GM21576 (cell line): ENCODE measurements at regions not wholly inside any gene's neighbourhood (a gene's known extent, or its start where the extent isn't known, plus 50 kb on each side); places are given as distances from the start of the nearest gene placed in this dataset.
"Not testable (repeated sequence)": the region's sequence is repeated elsewhere in the genome, so short reads cannot be mapped to it uniquely, and the experiment has no call there.

ENCODE experiments used
- ATAC-seq: cut with Tn5 transposase; IDR thresholded peaks from one replicate; pipeline ENCODE4 v1.9.1; 2021; ENCODE audit warnings: mild to moderate bottlenecking, moderate library complexity; ENCODE audit not compliant: unreplicated experiment

- no peak for ATAC-seq
Measured at GRCh38 chr13:61215601-61216000, 200.0 kb downstream of the PCDH20 start.

DNA sequence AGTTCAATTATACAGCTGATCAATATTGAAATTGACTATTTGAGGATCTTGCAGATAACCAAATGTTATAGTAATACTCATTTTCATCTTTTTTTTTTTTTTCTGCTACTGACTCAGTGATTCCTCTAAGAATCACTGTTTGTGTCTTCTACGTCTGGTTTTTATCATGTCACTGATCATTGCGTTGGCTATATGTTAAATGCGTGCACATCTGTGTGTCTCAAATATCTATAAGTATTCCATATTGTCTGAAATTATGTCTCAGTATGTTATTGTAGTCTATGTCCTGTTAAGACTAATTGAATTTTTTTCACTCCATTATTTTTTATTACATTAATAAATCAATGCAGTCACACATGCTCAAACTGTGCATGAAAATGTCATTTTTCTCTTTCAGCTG is 200.5 kb downstream of the PCDH20 start:
- ATAC-seq = no peak

- ATAC-seq = no peak
Measured at GRCh38 chr13:61214551-61214950, 201.1 kb downstream of the PCDH20 start.

- ATAC-seq = not testable (repeated sequence)
Measured at GRCh38 chr13:61205898-61206297, 209.8 kb downstream of the PCDH20 start.

GRCh38 chr13:61204025-61204424 is 211.6 kb downstream of the PCDH20 start:
- ATAC-seq = no peak

DNA sequence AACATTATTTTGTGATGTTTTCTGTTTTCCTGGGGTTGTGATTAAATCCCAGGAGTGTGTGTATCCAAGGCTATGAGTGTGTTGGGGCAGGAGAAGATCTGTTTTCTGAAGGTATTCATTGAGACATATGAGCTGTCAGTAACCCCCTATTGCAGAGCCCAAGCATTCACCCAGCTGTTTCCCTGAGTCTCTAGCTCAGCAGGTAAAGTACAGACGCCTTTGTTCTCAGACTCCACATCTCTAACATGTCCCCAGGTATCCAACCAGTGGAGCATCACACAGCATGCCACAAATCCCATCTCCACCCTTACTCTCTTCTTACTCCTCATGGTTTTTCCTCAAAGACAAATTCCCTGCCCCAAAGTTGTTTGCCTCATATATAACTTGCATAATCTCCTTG is 213.6 kb downstream of the PCDH20 start:
- no peak for ATAC-seq

DNA sequence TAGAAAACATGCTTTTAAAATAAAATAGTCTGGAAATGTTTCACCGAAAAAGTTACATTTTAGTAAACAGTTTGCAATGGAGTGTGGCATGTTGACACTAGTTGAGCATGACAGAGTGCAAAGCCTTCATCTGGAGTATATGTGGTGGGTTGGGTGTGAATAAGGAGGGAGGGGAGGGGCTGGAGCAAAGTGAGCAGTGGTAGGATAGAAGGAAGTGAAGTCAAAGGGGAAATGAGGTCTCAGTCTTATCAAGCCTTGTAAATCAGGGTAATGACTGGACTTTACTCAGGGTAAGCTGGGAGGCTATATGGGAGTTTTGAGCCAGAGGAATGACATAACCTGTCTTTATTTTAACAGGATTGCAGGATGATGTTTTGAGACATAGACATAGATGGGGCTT is 222.8 kb downstream of the PCDH20 start:
- ATAC-seq = no peak

DNA sequence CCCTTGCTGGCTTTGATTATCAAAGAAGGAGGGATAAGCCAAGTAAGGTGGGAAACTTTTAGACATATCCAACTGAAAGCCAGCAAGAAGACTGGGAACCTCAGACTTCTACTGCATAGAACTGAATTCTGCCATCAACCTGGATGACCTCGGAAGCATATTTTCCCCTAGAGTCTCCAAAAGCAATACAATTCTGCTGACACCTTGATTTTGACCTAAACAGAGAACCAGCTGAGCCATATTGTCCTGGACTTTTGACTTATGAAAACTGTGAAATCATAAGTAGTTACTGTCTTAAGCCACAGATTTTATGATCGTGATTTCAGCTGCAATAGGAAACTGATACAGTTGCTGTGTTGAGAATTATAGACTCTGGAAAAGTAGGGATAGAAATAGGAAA is 227.6 kb downstream of the PCDH20 start:
- ATAC-seq = no peak

DNA sequence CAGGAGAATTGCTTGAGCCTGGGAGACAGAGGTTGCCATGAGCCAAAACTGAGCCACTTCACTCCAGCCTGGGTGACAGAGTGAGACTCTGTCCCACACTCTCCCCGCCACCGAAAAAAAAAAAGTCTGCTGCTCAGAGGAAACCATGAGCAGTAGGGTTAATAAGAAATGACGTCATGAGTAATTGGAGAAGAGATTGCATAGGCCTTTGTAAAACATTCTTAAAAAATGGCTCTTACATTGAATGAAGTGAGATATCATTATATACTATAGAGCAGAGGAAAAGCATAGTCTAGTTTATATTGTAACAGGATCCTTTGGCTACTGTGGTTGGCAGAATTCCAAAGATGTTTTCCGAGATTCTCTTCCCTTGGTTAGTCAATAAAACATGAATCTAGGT is 228.2 kb downstream of the PCDH20 start:
- no peak for ATAC-seq

DNA sequence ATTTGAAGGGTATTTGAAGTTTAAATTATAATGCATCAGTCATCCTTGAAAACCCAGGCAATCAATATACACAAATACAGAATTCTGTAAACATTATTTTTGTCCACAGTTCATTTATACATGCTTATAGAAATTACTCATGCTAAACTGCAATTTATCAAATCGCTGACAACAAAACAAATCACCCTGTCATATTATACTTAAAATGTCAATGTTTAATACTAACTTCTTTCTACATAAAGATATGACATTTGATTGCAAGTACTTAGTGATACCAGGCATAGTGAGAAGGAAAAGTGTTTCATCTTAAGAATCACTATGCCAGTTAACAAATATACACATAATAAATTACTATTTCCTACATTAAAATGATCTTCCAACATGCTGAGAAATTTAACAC is 232.0 kb downstream of the PCDH20 start:
- no peak for ATAC-seq

DNA sequence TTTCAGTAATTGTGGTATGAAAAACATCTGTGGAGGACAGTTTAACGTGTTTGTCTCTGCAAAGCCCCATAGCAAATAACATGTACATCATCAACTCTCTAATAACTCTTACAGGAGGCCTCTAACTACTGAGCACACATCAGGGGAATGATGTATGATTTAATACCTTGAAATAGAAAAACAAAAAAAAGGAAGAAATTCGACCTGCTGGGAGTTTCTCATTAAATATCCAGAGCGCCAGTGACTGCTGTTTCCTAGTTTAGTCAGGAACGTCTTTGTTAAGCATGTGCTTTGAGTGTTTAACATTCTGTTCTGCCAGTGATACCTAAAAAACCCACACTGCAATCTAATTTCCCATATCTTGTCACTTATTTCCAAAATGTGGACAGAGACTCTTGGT is 235.4 kb downstream of the PCDH20 start:
- no peak for ATAC-seq

- ATAC-seq = no peak
Measured at GRCh38 chr13:61179741-61180140, 235.9 kb downstream of the PCDH20 start.

DNA sequence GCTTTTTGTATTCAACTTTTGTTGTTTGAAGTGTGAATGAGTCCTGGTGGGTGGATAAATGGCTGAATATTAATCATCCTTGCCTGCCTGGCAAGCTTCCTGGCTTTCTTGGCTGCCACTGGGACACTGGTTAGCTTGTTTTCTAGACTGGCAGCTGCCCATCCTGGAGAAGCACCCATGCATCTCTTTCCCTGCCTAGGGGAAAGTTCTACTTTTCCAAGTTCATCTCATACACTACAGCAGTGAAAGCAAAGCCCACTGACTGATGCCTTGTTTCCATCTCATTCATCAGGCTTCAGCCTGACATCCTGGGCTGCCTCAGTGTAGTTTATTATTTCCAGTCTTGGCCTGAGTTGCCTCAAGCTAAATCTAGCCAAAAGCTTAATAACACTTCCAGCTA is 244.8 kb downstream of the PCDH20 start:
- ATAC-seq = no peak

DNA sequence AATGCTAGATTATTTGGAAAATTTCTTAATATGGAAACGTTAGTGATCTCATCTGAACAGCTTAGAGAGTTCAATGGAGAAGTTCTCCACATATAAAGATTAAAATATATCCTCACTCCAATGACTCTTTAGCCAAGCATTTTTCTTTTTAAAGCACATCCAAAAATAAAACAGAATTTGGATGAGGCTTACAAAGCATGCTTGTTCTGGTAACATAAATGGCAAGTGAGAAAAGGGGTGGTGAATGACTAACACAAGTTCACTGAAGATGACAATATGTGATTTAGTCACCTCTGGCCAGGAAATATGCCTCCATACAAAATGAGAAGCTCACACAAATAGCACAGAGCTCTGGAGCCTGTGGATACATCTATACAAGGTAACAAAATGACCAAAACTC is 253.0 kb downstream of the PCDH20 start:
- ATAC-seq = no peak

- no peak for ATAC-seq
Measured at GRCh38 chr13:61162106-61162505, 253.5 kb downstream of the PCDH20 start.

GRCh38 chr13:61156753-61157152 is 258.9 kb downstream of the PCDH20 start:
- no peak for ATAC-seq

DNA sequence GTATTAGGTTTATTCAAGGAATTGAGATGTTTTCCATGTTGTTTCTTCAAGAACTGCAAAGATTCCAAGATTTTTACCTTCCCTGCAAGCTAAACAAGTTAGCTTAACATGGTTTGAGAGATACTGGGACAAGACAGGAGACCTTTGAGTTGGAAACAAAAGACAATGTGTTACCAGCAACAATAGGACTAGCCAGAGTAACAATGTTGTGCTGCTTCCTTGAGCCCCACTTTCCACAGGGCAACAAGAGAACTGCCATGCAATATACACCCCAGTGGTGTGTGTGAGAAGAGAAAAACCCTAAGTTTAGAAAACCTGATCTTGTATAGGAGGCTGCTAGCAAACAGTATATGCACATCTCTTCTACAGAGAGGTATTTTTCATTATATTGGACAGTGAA is 264.6 kb downstream of the PCDH20 start:
- no peak for ATAC-seq

DNA sequence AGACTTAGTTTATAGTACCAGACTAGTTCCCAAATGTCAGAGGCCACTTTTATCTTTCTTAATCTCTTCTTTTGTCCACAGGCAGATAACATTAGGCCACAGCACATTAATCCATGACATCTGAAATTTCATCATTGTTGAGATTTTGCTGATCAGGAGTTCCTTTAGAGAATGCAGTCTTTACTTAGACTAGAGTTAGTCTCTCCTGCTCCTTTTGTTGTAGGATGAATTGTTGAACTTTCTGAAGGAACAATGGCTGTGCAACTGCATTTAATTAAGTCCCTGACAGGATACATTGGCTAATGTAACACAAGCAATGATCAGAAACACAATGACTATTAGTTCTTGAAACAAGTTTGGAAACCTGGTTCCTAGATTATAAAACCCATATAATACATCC is 266.3 kb downstream of the PCDH20 start:
- ATAC-seq = no peak

- no peak for ATAC-seq
Measured at GRCh38 chr13:61148691-61149315, 266.8 kb downstream of the PCDH20 start.

GRCh38 chr13:61148211-61148610 is 267.4 kb downstream of the PCDH20 start:
- ATAC-seq = no peak

- no peak for ATAC-seq
Measured at GRCh38 chr13:61146571-61146970, 269.1 kb downstream of the PCDH20 start.

- ATAC-seq = no peak
Measured at GRCh38 chr13:61146158-61146557, 269.5 kb downstream of the PCDH20 start.

DNA sequence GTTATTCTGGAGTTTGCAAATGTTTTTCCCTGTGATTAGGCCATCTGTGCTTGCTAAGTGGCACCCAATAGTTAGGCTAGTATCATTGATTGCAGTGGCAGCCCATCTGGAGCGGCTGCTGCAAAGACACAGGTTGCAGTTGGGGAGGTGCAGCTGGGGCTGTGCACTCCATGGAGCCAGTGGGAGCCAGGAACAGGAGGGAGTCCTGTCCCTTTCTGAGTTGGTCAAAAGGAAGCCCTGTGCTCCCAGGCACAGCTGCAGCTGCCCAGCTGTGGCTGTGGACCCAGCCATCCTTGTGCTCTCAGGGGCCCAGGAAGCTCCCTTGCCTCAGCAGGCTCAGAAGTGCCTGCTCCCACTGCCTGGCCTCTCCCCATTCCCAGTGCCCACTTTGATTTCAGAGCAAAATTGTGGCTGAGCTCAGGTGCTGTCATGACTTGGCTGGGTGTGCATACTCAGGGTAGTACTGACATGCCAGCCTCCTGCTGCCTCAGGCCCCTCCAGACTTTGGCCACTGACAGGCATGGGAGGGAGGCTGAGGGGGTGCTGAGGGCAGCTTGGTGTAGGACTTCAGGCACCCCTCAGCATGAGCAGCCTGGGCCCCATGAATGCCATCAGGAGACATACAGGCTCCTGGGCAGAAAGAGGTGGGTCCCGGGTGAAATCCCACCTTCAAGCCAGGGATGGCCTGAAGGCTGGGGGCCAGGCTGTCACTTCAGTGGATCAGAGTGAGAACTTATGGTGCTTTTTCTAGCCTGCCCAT is 270.6 kb downstream of the PCDH20 start:
- ATAC-seq = no peak
